Activated CD8-positive, alpha-beta T cell treated with anti-CD3 and anti-CD28 coated beads for 36 hours (primary cell): ENCODE measurements at regions not wholly inside any gene's neighbourhood (a gene's known extent, or its start where the extent isn't known, plus 50 kb on each side); places are given as distances from the start of the nearest gene placed in this dataset.
"Not testable (repeated sequence)": the region's sequence is repeated elsewhere in the genome, so short reads cannot be mapped to it uniquely, and the experiment has no call there.

Experiments
- ATAC-seq: fragments of 200-7000 bp; cut with Tn5 transposase; one replicate; pipeline ENCODE4 v1.10.0; 2021; ENCODE audit warnings: mild to moderate bottlenecking, moderate library complexity
- CTCF ChIA-PET: fragments of 350-600 bp; sonication (Branson Sonifier 250); formaldehyde crosslinking; loops from one replicate; lab custom pipeline; 2021; ENCODE audit warnings: antibody characterized with exemption; lab: Charles Lee
- POLR2A ChIA-PET: fragments of 350-600 bp; sonication (Branson Sonifier 250); formaldehyde crosslinking; loops from one replicate; lab custom pipeline; 2021; ENCODE audit warnings: antibody characterized with exemption; lab: Charles Lee
- DNase-seq: peaks from one replicate; pipeline ENCODE4 v3.0.0-alpha.2; 2020
- H3K27ac Mint-ChIP-seq: one replicate; pipeline ENCODE4 v1.8.0; 2021; ENCODE audit warnings: mild to moderate bottlenecking, mixed read lengths
- H3K27me3 Mint-ChIP-seq: one replicate; pipeline ENCODE4 v1.8.0; 2021; ENCODE audit warnings: mixed read lengths
- H3K36me3 Mint-ChIP-seq: one replicate; pipeline ENCODE4 v1.8.0; 2021; ENCODE audit warnings: low read depth, mixed read lengths
- H3K4me1 Mint-ChIP-seq: one replicate; pipeline ENCODE4 v1.8.0; 2021; ENCODE audit warnings: low read depth, mixed read lengths
- H3K4me3 Mint-ChIP-seq: one replicate; pipeline ENCODE4 v1.8.0; 2021; ENCODE audit warnings: mild to moderate bottlenecking, moderate library complexity, mixed read lengths
- H3K9me3 Mint-ChIP-seq: one replicate; pipeline ENCODE4 v1.8.0; 2021; ENCODE audit warnings: mixed read lengths
- intact Hi-C: fragments of 100-400 bp; cut with micrococcal nuclease; formaldehyde crosslinking; loops from one replicate; pipeline ENCODE4 v1.10.0; 2022
- TF ChIP-seq, protein P1 (sequence below): fragments of 200-600 bp; IDR thresholded peaks from one replicate; pipeline ENCODE4 v1.8.0; 2022; ENCODE audit warnings: antibody characterized with exemption, mild to moderate bottlenecking

DNA sequence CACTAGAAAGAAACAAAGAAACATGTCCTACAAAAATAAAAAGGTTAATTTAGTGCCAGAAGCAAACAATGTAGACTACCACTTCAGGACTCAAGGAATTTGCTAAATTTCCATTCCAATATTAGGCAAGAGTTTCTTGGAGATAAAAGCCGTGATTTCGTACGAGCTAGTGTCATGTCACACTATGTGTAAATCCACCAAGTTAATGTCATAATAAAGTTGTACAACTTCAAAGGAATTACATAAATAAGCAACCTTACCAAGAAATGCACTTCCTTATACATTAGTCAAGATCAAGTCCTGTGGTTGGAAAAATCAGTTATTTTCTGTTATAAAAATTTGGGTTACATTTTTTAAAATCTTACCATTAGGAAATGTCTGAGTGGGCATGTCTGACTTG, 1222.8 kb downstream of the GALC start:
- Mint-ChIP-seq H3K4me3 (no peak overlapping the region), H3K27me3 (no peaks in the 10 kb centered on the region), H3K9me3 (peaks cover 5% of the 10 kb centered on the region), H3K4me1 (no peaks in the 10 kb centered on the region), H3K36me3 (no peaks in the 10 kb centered on the region), H3K27ac (no peak overlapping the region)
- ATAC-seq = no peak
- intact Hi-C loops = no loop called here
- CTCF ChIA-PET = no interaction called here
- TF ChIP-seq, protein P1, sequence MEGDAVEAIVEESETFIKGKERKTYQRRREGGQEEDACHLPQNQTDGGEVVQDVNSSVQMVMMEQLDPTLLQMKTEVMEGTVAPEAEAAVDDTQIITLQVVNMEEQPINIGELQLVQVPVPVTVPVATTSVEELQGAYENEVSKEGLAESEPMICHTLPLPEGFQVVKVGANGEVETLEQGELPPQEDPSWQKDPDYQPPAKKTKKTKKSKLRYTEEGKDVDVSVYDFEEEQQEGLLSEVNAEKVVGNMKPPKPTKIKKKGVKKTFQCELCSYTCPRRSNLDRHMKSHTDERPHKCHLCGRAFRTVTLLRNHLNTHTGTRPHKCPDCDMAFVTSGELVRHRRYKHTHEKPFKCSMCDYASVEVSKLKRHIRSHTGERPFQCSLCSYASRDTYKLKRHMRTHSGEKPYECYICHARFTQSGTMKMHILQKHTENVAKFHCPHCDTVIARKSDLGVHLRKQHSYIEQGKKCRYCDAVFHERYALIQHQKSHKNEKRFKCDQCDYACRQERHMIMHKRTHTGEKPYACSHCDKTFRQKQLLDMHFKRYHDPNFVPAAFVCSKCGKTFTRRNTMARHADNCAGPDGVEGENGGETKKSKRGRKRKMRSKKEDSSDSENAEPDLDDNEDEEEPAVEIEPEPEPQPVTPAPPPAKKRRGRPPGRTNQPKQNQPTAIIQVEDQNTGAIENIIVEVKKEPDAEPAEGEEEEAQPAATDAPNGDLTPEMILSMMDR = no peak
- POLR2A ChIA-PET = no interaction called here
- no peak for DNase-seq

DNA sequence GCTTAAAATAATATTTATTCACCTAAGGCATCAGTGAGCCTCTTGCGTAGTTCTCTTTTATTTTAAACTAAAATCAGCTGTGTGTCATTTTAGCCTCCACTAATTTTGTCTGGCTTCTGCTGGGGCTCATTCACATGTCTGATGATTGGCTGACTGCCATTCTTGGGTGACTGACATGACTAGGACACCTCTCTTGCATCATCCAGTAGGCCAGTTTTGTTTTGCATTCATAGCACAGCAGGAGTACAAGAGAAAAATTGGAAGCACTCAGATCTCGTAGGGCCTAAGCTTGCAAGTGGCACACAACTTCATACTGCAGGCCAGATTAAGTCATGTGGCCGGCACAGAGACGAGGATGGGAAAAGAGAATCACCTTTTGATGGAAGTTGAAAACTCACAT, 1226.5 kb downstream of the GALC start:
- Mint-ChIP-seq H3K27me3 (no peaks in the 10 kb centered on the region), H3K27ac (no peak overlapping the region), H3K9me3 (peaks cover 2% of the 10 kb centered on the region), H3K4me1 (no peaks in the 10 kb centered on the region), H3K36me3 (no peaks in the 10 kb centered on the region), H3K4me3 (no peak overlapping the region)
- no peak for DNase-seq
- no peak for ATAC-seq
- POLR2A ChIA-PET = no interaction called here
- TF ChIP-seq, protein P1 = no peak
- CTCF ChIA-PET = no interaction called here
- intact Hi-C loops = no loop called here

DNA sequence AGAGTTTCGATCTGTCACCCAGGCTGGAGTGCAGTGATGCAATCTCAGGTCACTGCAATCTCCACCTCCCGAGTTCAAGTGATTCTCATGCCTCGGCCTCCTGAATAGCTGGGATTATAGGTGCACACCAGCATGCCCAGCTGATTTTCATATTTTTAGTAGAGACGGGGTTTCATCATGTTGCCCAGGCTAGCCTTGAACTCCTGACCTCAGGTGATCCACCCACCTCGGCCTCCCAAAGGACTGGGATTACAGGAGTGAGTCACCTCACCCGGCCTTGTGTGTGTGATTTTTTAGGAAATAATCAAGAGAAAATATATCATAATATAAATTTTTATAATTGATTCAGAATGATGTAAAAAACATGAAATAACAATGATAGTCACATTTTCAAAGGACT, 1231.4 kb downstream of the GALC start:
- no peaks in the 10 kb centered on the region for H3K4me1 Mint-ChIP-seq
- TF ChIP-seq, protein P1 = no peak
- POLR2A ChIA-PET = no interaction called here

DNA sequence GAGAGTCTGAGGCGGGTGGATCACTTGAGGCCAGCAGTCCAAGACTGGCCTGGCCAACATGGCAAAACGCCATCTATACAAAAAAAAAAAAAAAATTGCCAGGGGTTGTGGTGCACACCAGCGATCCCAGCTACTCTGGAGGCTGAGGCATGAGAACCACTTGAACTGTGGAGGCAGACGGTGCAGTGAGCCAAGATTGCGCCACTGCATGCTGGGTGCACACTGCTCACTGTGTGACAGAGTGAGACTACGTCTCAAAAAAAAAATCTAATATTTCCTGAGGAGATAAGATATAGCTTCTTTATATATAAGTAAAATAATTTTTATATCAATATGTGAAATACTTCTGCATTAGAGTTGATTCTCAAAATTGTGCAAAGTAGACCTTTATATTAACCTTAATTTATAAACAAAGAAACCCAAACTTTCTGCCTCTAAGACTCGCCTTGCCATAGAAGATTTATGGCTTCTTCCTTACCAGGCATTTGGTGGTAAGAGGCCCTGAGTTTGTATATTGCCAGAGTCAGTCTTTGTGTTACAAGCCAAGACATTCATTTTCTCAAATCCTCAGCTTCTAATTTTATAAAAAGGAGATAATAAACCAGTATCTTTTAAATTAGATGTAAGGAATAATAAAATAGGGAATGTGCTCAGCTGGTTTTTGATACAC, 1226.7 kb downstream of the FLRT2 start:
- no peaks in the 10 kb centered on the region for H3K36me3 Mint-ChIP-seq
- H3K4me3 Mint-ChIP-seq = no peak overlapping the region
- H3K4me1 Mint-ChIP-seq = no peaks in the 10 kb centered on the region
- ChIA-PET POLR2A (no interaction called here), CTCF (no interaction called here)
- ATAC-seq (no peak), DNase-seq (no peak)
- no peak overlapping the region for H3K27ac Mint-ChIP-seq
- H3K9me3 Mint-ChIP-seq = peaks cover 14% of the 10 kb centered on the region
- H3K27me3 Mint-ChIP-seq = no peaks in the 10 kb centered on the region
- intact Hi-C loops = no loop called here
- TF ChIP-seq, protein P1 = no peak

More for the DNA sequence above, 1231.4 kb downstream of the GALC start:
- ATAC-seq = no peak
- H3K27me3 Mint-ChIP-seq = no peaks in the 10 kb centered on the region
- H3K27ac Mint-ChIP-seq = no peak overlapping the region
- intact Hi-C loops = no loop called here
- no peaks in the 10 kb centered on the region for H3K36me3 Mint-ChIP-seq
- peaks cover 2% of the 10 kb centered on the region for H3K9me3 Mint-ChIP-seq
- no peak overlapping the region for H3K4me3 Mint-ChIP-seq
- no peak for DNase-seq
- CTCF ChIA-PET = no interaction called here

DNA sequence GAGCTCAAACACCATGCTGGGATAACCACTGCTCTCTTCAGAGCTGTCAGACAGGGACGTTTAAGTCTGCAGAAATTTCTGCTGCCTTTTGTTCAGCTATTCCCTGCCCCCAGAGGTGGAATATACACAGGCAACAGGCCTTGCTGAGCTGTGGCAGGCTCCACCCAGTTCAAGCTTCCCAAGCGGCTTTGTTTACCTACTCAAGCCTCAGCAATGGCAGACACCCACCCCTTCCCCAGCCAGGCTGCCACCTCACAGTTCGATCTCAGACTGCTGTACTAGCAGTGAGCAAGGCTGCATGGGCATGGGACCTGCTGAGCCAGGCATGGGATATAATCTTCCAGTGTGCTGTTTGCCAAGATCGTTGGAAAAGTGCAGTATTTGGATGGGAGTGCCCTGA, 1220.5 kb downstream of the FLRT2 start:
- CTCF ChIA-PET, POLR2A ChIA-PET, ATAC-seq, H3K27ac Mint-ChIP-seq, H3K36me3 Mint-ChIP-seq, DNase-seq, H3K4me3 Mint-ChIP-seq, H3K27me3 Mint-ChIP-seq, H3K4me1 Mint-ChIP-seq, intact Hi-C loops: not testable (repeated sequence)
- H3K9me3 Mint-ChIP-seq = peaks cover 26% of the 10 kb centered on the region
